SK-MEL-5 (cell line): ENCODE measurements at regions not wholly inside any gene's neighbourhood (a gene's known extent, or its start where the extent isn't known, plus 50 kb on each side); places are given as distances from the start of the nearest gene placed in this dataset.
A peak's percentile ranks its signal among the peaks of the same experiment; 100 is the strongest.

Experiments used
- DNase-seq: peaks from one replicate; pipeline ENCODE4 v3.0.0-alpha.2; 2016; ENCODE audit warnings: low read depth, low spot score
- in situ Hi-C: cut with HindIII; loops from 2 replicates; pipeline ENCODE4 v1.10.0; 2016; ENCODE audit warnings: low sequenced_read_pairs, high pct_unique_total_duplicates, low pct_unique_long_range_greater_than_20kb

- in situ Hi-C loops: no loop called here
- DNase-seq: no peak
Measured at GRCh38 chr4:115906428-115906827, 793.0 kb upstream of the NDST4 start.

GRCh38 chr4:115883847-115884246, 770.4 kb upstream of the NDST4 start:
- in situ Hi-C loops: no loop called here
- DNase-seq: no peak

GRCh38 chr4:115883231-115883630, 769.8 kb upstream of the NDST4 start:
- in situ Hi-C loops: no loop called here
- DNase-seq: no peak

- in situ Hi-C loops: no loop called here
- no peak for DNase-seq
Measured at GRCh38 chr4:115873048-115873447, 759.6 kb upstream of the NDST4 start.

- DNase-seq: no peak
- in situ Hi-C loops: no loop called here
Measured at GRCh38 chr4:115871596-115871995, 758.2 kb upstream of the NDST4 start.

- in situ Hi-C loops: no loop called here
- no peak for DNase-seq
Measured at GRCh38 chr4:115866364-115866896, 753.0 kb upstream of the NDST4 start.

- in situ Hi-C loops: no loop called here
- DNase-seq: no peak
Measured at GRCh38 chr4:115865736-115866135, 752.3 kb upstream of the NDST4 start.

- DNase-seq: no peak
- in situ Hi-C loops: no loop called here
Measured at GRCh38 chr4:115852767-115853091, 739.3 kb upstream of the NDST4 start.

- DNase-seq: peak; percentile 64
- in situ Hi-C loops: no loop called here
Measured at GRCh38 chr4:115851918-115852766, 738.7 kb upstream of the NDST4 start.

GRCh38 chr4:115850799-115851509, 737.5 kb upstream of the NDST4 start:
- in situ Hi-C loops: no loop called here
- DNase-seq: no peak

GRCh38 chr4:115844180-115844579, 730.8 kb upstream of the NDST4 start:
- in situ Hi-C loops: no loop called here
- no peak for DNase-seq

GRCh38 chr4:115841871-115842270, 728.5 kb upstream of the NDST4 start:
- DNase-seq: no peak
- in situ Hi-C loops: no loop called here

GRCh38 chr4:115834441-115834840, 721.0 kb upstream of the NDST4 start:
- in situ Hi-C loops: no loop called here
- no peak for DNase-seq

- in situ Hi-C loops: no loop called here
- no peak for DNase-seq
Measured at GRCh38 chr4:115824630-115825029, 711.2 kb upstream of the NDST4 start.

GRCh38 chr4:115803825-115804224, 690.4 kb upstream of the NDST4 start:
- DNase-seq: no peak
- in situ Hi-C loops: no loop called here

- in situ Hi-C loops: no loop called here
- DNase-seq: peak; percentile 10
Measured at GRCh38 chr4:115790812-115791211, 677.4 kb upstream of the NDST4 start.

GRCh38 chr4:115781528-115782146, 668.2 kb upstream of the NDST4 start:
- in situ Hi-C loops: no loop called here
- DNase-seq: no peak

GRCh38 chr4:115780835-115781234, 667.4 kb upstream of the NDST4 start:
- no peak for DNase-seq
- in situ Hi-C loops: no loop called here
